ENCODE measurements at regions not wholly inside any gene's neighbourhood (a gene's known extent, or its start where the extent isn't known, plus 50 kb on each side); places are given as distances from the start of the nearest gene placed in this dataset.

- DNase-seq = no peak
Measured at GRCh38 chr4:11264841-11265240, 163.9 kb downstream of the HS3ST1 start.

GRCh38 chr4:11264346-11264745 lies 164.3 kb downstream of the HS3ST1 start:
- DNase-seq = no peak

- no peak for DNase-seq
Measured at GRCh38 chr4:11263208-11263607, 165.5 kb downstream of the HS3ST1 start.

GRCh38 chr4:11261066-11261850 lies 167.4 kb downstream of the HS3ST1 start:
- DNase-seq = no peak

- DNase-seq = no peak
Measured at GRCh38 chr4:11259837-11260236, 168.9 kb downstream of the HS3ST1 start.

DNA sequence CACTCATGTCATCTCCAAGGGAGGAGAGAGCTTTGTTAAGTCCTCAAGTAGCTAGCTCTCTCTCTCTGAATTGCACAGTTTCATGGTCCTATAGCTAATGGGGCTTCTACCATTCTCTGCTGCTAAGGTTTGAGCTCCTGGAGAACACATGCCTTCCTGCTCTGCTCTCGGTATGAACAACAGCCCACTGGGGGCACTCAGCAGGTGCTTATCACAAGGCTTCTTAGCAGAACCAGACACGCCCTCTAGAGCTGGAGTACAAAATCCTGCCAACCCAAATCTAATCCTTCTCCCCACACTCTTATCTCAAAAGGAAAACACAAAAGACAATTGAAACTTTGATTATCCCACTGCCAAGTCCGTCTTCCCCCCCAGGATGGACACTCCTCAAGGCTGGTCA lies 176.5 kb downstream of the HS3ST1 start:
- DNase-seq = no peak

DNA sequence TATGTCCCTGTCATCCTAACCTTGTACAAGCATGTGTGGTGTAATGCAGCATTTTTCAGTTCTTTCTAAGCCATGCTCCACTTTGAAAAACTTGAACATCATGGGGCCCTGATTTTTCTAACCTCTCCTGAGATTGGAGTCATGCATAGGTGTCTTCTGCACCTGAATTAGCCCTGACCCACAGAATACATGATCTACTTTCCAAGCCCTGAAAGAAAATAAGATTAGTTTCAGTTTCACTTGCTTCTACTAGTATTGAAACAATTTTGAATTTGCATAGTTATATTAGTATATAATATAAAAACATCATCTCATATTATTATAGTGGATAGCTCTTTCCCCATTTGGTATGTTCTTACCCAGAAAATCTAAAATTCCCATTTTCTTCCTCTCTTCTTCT lies 178.2 kb downstream of the HS3ST1 start:
- no peak for DNase-seq

- DNase-seq = peak; percentile 17
Measured at GRCh38 chr4:11232015-11232414, 196.7 kb downstream of the HS3ST1 start.

DNA sequence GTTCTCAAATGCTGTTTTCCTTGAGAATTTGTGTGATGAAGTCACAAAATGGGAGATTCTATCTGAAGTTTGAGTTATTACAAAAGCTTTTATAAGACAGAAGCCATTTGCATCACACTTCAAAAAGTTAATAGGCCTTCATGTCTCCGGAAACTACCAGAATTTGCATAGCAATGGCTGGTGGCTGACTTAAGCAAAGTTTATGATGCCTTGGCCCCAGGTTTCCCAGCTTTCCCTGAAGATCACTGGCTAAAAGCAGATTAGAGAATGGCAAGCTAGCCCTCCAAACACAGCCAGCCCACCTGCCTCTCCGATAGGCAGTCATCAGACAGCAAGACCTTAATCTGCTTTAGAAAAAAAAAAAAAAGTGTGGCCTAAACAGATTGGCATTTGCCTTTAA lies 197.8 kb downstream of the HS3ST1 start:
- no peak for DNase-seq

- no peak for DNase-seq
Measured at GRCh38 chr4:11228530-11228929, 200.2 kb downstream of the HS3ST1 start.

DNA sequence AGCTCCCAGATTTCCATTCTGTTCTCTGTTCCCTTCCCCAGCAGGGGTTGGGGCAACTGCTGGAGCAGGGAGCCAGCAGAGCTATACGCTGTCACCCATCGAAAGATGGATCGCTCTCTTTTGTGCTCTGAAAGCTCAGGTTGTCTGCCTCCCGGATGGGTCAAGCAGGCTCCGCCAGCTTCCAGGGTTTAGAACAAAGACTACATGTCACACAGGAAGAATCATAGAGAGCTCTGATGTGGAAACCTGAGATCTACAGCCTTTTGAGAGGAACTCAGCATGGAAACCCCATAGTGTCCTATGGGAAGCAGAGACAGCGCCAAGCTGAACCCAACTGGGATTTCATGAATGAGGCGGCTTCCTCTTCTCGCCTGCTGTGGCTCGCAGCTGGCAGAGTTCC lies 205.4 kb downstream of the HS3ST1 start:
- DNase-seq = no peak

DNA sequence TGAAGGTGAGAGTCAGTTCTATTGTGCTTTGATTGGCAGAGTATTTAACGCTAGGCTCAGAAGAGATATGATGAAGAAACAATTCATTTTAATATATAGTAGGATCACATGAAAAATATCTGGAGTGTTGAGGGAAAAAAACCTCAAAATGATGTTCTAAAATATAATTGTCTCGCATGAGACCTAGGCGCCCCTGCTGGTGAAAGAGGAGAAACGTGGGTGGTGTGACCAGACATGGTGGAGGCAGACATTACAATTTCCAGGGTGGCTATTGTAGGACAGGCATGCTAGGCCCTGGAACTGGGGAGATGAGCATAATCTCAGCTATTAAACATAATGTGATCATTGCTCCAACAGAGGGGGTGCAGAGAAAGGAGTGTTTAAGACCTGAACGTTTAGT lies 210.0 kb downstream of the HS3ST1 start:
- DNase-seq = no peak

- DNase-seq = no peak
Measured at GRCh38 chr4:11216520-11216919, 212.2 kb downstream of the HS3ST1 start.

GRCh38 chr4:11214281-11214680 lies 214.4 kb downstream of the HS3ST1 start:
- DNase-seq = no peak

DNA sequence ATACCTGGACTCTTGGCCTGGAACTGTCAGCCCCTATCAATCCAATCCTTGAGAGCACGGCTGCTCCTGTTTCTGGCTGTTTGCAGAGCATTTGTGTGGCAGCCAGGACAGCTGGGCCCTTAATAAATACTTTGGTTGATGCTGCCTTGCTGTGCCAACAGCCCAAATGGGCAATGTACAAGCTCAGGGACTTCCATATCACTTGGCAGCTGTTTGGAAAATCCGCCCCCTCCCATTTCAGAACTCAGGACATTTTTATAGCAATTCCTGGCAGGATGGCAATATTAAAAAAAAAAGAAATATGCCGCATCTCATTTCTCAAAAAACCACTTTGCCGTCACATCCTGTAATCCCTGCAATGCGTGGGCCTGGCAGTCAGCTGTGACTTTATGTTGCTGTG lies 218.9 kb downstream of the HS3ST1 start:
- DNase-seq = no peak

DNA sequence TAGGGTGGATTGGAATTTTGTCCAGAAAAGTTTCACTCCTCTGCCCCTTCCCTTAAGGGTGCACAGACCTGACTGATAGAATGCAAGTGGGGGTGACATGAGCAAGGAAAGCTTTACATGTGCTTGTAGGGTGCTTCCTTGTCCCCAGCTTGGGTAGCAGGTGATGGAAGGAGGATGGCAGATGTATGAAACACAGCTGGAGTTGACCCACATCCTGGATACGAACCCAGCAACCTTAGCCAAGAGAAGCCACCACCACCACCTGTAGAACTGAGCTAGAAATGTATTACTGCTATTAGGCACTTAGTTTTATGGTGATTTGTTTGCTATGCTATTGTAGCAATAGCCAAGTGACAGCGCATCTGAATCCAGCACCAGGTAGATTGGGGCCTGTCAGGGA lies 227.4 kb downstream of the HS3ST1 start:
- DNase-seq = no peak

GRCh38 chr4:11198516-11199305 lies 230.0 kb downstream of the HS3ST1 start:
- DNase-seq = no peak

DNA sequence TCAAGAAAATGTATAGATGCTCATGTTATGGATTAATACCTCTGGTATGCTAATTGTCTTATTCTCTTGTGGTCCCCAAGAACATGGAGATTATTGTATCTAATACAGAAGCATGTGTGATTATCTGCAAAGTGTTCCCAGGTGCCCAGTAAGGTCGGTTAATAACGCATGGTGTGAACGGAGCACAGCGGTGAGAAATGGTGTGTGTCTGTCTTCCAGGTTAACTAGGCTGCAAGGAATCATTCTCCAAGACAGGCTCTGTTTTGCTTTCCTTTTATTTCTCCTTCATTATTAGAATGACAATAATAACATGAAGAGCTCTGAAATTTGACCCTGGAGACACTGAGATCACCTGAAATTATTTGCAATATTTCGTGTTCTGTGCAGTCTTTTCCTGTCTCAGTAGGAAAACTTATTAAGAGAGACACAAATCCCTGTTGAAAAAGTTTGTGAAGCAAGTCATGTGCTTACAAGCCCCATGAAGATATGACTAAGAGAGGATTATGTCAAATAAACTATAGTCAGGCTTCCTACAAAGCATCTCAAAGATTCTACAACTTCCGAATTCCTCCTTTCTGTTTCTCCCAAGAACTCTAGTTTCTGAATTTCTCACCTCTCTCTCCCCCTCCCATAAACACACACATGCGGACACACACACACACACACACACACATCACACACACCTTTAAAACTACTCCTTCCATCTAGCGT lies 230.9 kb downstream of the HS3ST1 start:
- no peak for DNase-seq

DNA sequence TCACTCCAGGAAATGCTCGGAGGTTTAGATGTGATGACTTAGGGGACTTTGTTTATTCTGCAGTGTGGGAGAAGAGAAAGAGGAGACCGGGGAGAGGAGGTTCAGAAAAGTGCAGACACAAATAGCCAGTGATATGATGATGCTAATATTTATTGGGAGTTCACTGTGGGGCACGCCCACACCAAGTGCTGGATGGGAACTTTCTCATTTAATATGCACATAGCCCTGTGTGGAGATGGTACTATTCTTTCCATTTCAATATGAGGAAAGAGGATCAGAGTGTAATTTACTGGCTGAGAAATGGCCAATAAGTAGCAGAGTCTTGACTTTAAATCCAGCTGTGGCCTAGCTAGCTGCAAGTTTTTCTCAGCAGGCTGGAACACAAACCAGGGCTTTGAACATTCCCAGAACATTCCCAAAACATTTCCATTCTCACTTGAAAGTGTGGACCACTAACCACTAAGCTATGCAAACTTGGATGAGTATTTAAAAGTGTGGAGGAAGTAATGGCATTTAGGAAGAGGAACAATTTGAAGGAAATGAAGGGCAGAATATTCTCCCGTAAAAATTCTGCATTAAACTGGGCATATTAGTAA lies 231.7 kb downstream of the HS3ST1 start:
- no peak for DNase-seq

- DNase-seq = no peak
Measured at GRCh38 chr4:11194431-11194830, 234.3 kb downstream of the HS3ST1 start.

DNA sequence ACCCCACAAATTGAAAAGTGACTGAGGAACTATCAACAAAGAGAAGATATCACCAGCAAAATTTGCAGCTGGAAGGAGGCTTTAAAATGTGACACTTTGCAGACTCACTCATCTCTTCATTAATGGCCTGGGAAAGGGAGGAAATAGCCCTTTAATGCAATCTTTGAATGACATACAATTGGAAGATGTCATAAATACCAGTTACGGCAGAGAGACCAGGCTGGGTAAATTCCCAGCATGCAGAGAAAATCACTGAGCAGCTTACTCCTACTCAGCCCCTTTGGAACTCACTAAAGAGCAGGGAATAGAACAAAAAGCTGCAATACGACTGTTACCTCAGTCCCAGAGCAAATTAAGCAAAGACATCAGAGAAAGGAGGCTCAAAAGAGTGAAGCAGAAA lies 238.9 kb downstream of the HS3ST1 start:
- no peak for DNase-seq

- DNase-seq = no peak
Measured at GRCh38 chr4:11183356-11183740, 245.3 kb downstream of the HS3ST1 start.

DNA sequence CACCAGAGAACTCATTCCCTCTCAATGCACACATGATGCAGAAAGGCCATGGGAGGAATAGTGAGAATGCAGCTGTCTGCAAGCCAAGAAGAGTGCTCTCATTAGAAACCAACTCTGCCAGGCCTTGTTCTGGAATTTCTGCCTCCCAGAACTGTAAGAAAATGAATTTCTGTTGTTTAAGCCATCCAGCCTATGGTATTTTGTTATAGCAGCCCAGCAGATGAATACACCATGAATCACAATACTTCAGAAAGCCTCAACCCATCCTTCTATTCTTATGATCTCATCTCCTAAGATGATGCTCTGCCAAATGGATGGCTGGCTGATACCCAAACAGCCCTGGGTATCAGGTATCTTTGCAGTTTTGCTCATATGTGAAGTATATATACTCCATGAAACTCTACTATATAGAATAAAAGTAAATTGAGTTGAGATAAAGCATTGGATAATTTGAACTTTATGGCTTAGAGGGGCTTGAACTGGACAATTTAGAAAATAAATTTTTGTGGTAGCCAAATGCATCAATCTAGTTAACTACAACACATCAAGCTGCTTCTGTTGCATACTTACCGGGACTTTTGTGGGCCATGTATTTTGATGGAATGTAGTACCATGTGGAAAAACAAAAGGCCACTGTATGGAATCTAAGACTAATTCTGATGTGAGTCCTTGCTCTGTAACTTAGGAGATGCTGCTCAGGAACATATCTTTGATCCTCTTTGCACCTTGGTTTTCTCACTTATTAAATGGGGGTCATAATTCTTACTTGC lies 245.9 kb downstream of the HS3ST1 start:
- DNase-seq = no peak
